A549 (cell line): ENCODE measurements at regions not wholly inside any gene's neighbourhood (a gene's known extent, or its start where the extent isn't known, plus 50 kb on each side); places are given as distances from the start of the nearest gene placed in this dataset.

ENCODE experiments used
- GATA3 ChIP-seq: IDR thresholded peaks from 2 replicates; pipeline ENCODE4 v1.6.1; 2012; ENCODE audit warnings: borderline replicate concordance
- JUN ChIP-seq, 2 experiments: fragments of >200 bp; sonication (Bioruptor Twin); formaldehyde crosslinking; IDR thresholded peaks; 2 replicates in 1 of 2; 3 replicates in 1 of 2; pipeline ENCODE4 v1.6.1; 2016 to 2017
- MAZ ChIP-seq: fragments of 150-350 bp; IDR thresholded peaks from 2 replicates; pipeline ENCODE4 v1.6.1; 2014; ENCODE audit warnings: antibody characterized with exemption, low read depth, low read length, borderline replicate concordance
- TF ChIP-seq, protein P1 (sequence below): IDR thresholded peaks from 2 replicates; pipeline ENCODE4 v1.6.1; 2012
- TF ChIP-seq, protein P2 (sequence below): fragments of >200 bp; sonication (Bioruptor Twin); formaldehyde crosslinking; IDR thresholded peaks from 3 replicates; pipeline ENCODE4 v1.5.1; 2016

DNA sequence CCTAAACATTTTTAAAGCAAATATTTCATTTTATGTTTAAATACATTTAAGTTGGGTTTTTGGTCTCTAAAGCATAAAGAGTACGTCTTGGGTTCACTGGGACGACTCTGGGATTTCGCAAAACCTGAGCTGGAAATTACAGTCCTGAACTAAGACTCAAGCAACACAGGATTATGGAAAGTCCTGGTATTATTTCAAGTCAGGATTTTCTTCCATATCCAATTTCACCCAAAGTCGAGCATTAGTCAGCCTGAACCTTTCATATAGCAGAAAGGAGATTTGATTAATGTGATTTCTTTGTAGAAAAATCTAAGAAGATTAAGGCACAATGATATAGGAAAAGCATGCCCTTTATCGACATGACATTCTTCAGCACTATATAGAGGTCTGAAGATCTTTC, 100.0 kb downstream of the MTERF1 start:
- TF ChIP-seq MAZ (no peak), GATA3 (no peak), JUN (IDR thresholded peaks at IDR 0.05) (no peak)
- TF ChIP-seq, protein P1, sequence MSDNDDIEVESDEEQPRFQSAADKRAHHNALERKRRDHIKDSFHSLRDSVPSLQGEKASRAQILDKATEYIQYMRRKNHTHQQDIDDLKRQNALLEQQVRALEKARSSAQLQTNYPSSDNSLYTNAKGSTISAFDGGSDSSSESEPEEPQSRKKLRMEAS: no peak
- TF ChIP-seq, protein P2, sequence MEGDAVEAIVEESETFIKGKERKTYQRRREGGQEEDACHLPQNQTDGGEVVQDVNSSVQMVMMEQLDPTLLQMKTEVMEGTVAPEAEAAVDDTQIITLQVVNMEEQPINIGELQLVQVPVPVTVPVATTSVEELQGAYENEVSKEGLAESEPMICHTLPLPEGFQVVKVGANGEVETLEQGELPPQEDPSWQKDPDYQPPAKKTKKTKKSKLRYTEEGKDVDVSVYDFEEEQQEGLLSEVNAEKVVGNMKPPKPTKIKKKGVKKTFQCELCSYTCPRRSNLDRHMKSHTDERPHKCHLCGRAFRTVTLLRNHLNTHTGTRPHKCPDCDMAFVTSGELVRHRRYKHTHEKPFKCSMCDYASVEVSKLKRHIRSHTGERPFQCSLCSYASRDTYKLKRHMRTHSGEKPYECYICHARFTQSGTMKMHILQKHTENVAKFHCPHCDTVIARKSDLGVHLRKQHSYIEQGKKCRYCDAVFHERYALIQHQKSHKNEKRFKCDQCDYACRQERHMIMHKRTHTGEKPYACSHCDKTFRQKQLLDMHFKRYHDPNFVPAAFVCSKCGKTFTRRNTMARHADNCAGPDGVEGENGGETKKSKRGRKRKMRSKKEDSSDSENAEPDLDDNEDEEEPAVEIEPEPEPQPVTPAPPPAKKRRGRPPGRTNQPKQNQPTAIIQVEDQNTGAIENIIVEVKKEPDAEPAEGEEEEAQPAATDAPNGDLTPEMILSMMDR: no peak
